GM12891 (cell line): ENCODE measurements at regions not wholly inside any gene's neighbourhood (a gene's known extent, or its start where the extent isn't known, plus 50 kb on each side); places are given as distances from the start of the nearest gene placed in this dataset.

Experiments
- DNase-seq: peaks from one replicate; pipeline ENCODE4 v3.0.0; 2011; ENCODE audit warnings: low spot score; ENCODE audit not compliant: insufficient read length
- FAIRE-seq: peaks from 2 replicates; lab custom pipeline; 2011; peaks lifted over from hg19 to GRCh38; lab: Jason Lieb, UNC
- PAX5 ChIP-seq: IDR thresholded peaks from 2 replicates; pipeline ENCODE4 v1.6.1; 2011; ENCODE audit warnings: low read length, moderate library complexity, mild to moderate bottlenecking; ENCODE audit not compliant: insufficient read depth, severe bottlenecking
- POLR2A ChIP-seq: IDR thresholded peaks from 2 replicates; pipeline ENCODE4 v1.6.1; 2011; ENCODE audit warnings: low read depth, low read length, control low read depth
- POLR2AphosphoS5 ChIP-seq: IDR thresholded peaks from 2 replicates; pipeline ENCODE4 v1.6.1; 2011; ENCODE audit warnings: low read depth, low read length, control low read depth
- POU2F2 ChIP-seq: IDR thresholded peaks from 2 replicates; pipeline ENCODE4 v1.6.1; 2011; ENCODE audit warnings: low read depth, mild to moderate bottlenecking, control low read depth, low read length, moderate library complexity
- SPI1 ChIP-seq: IDR thresholded peaks from 2 replicates; pipeline ENCODE4 v1.6.1; 2011; ENCODE audit warnings: low read depth, low read length, control low read depth
- TAF1 ChIP-seq: IDR thresholded peaks from 2 replicates; pipeline ENCODE4 v1.6.1; 2011; ENCODE audit warnings: low read depth, low read length, control low read depth

- DNase-seq (no peak), FAIRE-seq (no peak)
- TF ChIP-seq POU2F2: no peak
- TF ChIP-seq TAF1: no peak
- TF ChIP-seq SPI1: no peak
- no peak for TF ChIP-seq POLR2A
- TF ChIP-seq PAX5: no peak
- no peak for TF ChIP-seq POLR2AphosphoS5
These were observed 237.8 kb upstream of the TLE4 start for GRCh38 chr9:79334001-79334400.

- no peak for DNase-seq
- no peak for FAIRE-seq
- TF ChIP-seq TAF1 (no peak), POU2F2 (no peak), SPI1 (no peak), PAX5 (no peak), POLR2AphosphoS5 (no peak), POLR2A (no peak)
These were observed 237.1 kb upstream of the TLE4 start for GRCh38 chr9:79334711-79335110.

- FAIRE-seq: no peak
- DNase-seq: no peak
- no peak for TF ChIP-seq POLR2AphosphoS5
These were observed 235.8 kb upstream of the TLE4 start for GRCh38 chr9:79335987-79336386.

GRCh38 chr9:79341561-79341960, 230.2 kb upstream of the TLE4 start:
- DNase-seq (no peak), FAIRE-seq (no peak)
- TF ChIP-seq POLR2A (no peak), SPI1 (no peak), TAF1 (no peak), POU2F2 (no peak), PAX5 (no peak), POLR2AphosphoS5 (no peak)

- DNase-seq (no peak), FAIRE-seq (no peak)
- TF ChIP-seq POU2F2 (no peak), SPI1 (no peak), POLR2AphosphoS5 (no peak), TAF1 (no peak), POLR2A (no peak), PAX5 (no peak)
These were observed 225.3 kb upstream of the TLE4 start for GRCh38 chr9:79346350-79347020.

GRCh38 chr9:79352322-79352721, 219.4 kb upstream of the TLE4 start:
- TF ChIP-seq SPI1: no peak
- TF ChIP-seq PAX5: no peak
- TF ChIP-seq POU2F2: no peak
- DNase-seq (no peak), FAIRE-seq (no peak)

- FAIRE-seq: no peak
- no peak for DNase-seq
- TF ChIP-seq SPI1 (no peak), POU2F2 (no peak), PAX5 (no peak), POLR2AphosphoS5 (no peak), TAF1 (no peak), POLR2A (no peak)
These were observed 217.8 kb upstream of the TLE4 start for GRCh38 chr9:79353856-79354520.

- DNase-seq: no peak
- FAIRE-seq: no peak
- no peak for TF ChIP-seq POLR2AphosphoS5
These were observed 214.6 kb upstream of the TLE4 start for GRCh38 chr9:79357194-79357593.

- FAIRE-seq: no peak
- DNase-seq: no peak
These were observed 214.1 kb upstream of the TLE4 start for GRCh38 chr9:79357616-79358015.

More at GRCh38 chr9:79357616-79358015, 214.1 kb upstream of the TLE4 start:
- TF ChIP-seq TAF1 (no peak), POU2F2 (no peak), PAX5 (no peak), POLR2A (no peak), SPI1 (no peak), POLR2AphosphoS5 (no peak)
